Stimulated activated CD8-positive, alpha-beta memory T cell treated with anti-CD3 and anti-CD28 coated beads, Interleukin-4, amount 100 ng/mL, for 4 hours (primary cell): ENCODE measurements at regions not wholly inside any gene's neighbourhood (a gene's known extent, or its start where the extent isn't known, plus 50 kb on each side); places are given as distances from the start of the nearest gene placed in this dataset.
"Not testable (repeated sequence)": the region's sequence is repeated elsewhere in the genome, so short reads cannot be mapped to it uniquely, and the experiment has no call there.

Experiments used
- DNase-seq, 2 donors: peaks; one replicate each; pipeline ENCODE4 v3.0.0-alpha.2; 2020; ENCODE audit warnings: low read depth in 2 of 2, low spot score in 1 of 2

- no peak for DNase-seq
Observed at GRCh38 chr20:24418731-24419130, 50.7 kb upstream of the SYNDIG1 start.

GRCh38 chr20:24417485-24417884, 51.9 kb upstream of the SYNDIG1 start:
- DNase-seq: no peak

GRCh38 chr20:24415444-24415843, 54.0 kb upstream of the SYNDIG1 start:
- not testable (repeated sequence) for DNase-seq

- no peak for DNase-seq
Observed at GRCh38 chr20:24411834-24412216, 57.6 kb upstream of the SYNDIG1 start.

- no peak for DNase-seq
Observed at GRCh38 chr20:24411003-24411833, 58.2 kb upstream of the SYNDIG1 start.

- no peak for DNase-seq
Observed at GRCh38 chr20:24407151-24407550, 62.3 kb upstream of the SYNDIG1 start.

- no peak for DNase-seq
Observed at GRCh38 chr20:24406750-24407149, 62.7 kb upstream of the SYNDIG1 start.

GRCh38 chr20:24406251-24406650, 63.2 kb upstream of the SYNDIG1 start:
- DNase-seq: no peak

GRCh38 chr20:24405810-24406209, 63.6 kb upstream of the SYNDIG1 start:
- no peak for DNase-seq

- no peak for DNase-seq
Observed at GRCh38 chr20:24403406-24403805, 66.0 kb upstream of the SYNDIG1 start.

- DNase-seq: no peak
Observed at GRCh38 chr20:24402188-24402587, 67.2 kb upstream of the SYNDIG1 start.

- no peak for DNase-seq
Observed at GRCh38 chr20:24395151-24395550, 74.3 kb upstream of the SYNDIG1 start.

- no peak for DNase-seq
Observed at GRCh38 chr20:24393903-24394302, 75.5 kb upstream of the SYNDIG1 start.

GRCh38 chr20:24392612-24393011, 76.8 kb upstream of the SYNDIG1 start:
- no peak for DNase-seq

- DNase-seq: no peak
Observed at GRCh38 chr20:24389686-24390085, 79.7 kb upstream of the SYNDIG1 start.

GRCh38 chr20:24388828-24389380, 80.5 kb upstream of the SYNDIG1 start:
- no peak for DNase-seq

- no peak for DNase-seq
Observed at GRCh38 chr20:24385547-24385946, 83.9 kb upstream of the SYNDIG1 start.

GRCh38 chr20:24384865-24385264, 84.6 kb upstream of the SYNDIG1 start:
- DNase-seq: no peak

- no peak for DNase-seq
Observed at GRCh38 chr20:24382743-24383142, 86.7 kb upstream of the SYNDIG1 start.

- DNase-seq: no peak
Observed at GRCh38 chr20:24382331-24382730, 87.1 kb upstream of the SYNDIG1 start.

GRCh38 chr20:24381886-24382285, 87.5 kb upstream of the SYNDIG1 start:
- DNase-seq: no peak

GRCh38 chr20:24379484-24379927, 89.9 kb upstream of the SYNDIG1 start:
- no peak for DNase-seq
